HEK293 (cell line): ENCODE measurements at regions not wholly inside any gene's neighbourhood (a gene's known extent, or its start where the extent isn't known, plus 50 kb on each side); places are given as distances from the start of the nearest gene placed in this dataset.

ENCODE experiments used
- CTCF ChIP-seq: fragments of 450-650 bp; formaldehyde crosslinking; IDR thresholded peaks from 2 replicates; pipeline ENCODE4 v1.5.1; 2016; ENCODE audit warnings: missing biosample characterization, missing genetic modification characterization
- SP2 ChIP-seq: fragments of 450-650 bp; formaldehyde crosslinking; IDR thresholded peaks from 2 replicates; pipeline ENCODE4 v1.5.1; 2016; ENCODE audit warnings: missing biosample characterization, missing genetic modification characterization
- ZBTB1 ChIP-seq: fragments of 450-650 bp; formaldehyde crosslinking; IDR thresholded peaks from 2 replicates; pipeline ENCODE4 v1.5.1; 2016; ENCODE audit warnings: missing biosample characterization, missing genetic modification characterization
- ZNF10 ChIP-seq: fragments of 450-650 bp; formaldehyde crosslinking; IDR thresholded peaks from 2 replicates; pipeline ENCODE4 v1.5.1; 2017; ENCODE audit warnings: missing biosample characterization, missing genetic modification characterization
- ZNF416 ChIP-seq: fragments of 450-650 bp; formaldehyde crosslinking; IDR thresholded peaks from 2 replicates; pipeline ENCODE4 v1.5.1; 2016; ENCODE audit warnings: missing biosample characterization, missing genetic modification characterization
- TF ChIP-seq, protein P1 (sequence below): fragments of 450-650 bp; formaldehyde crosslinking; IDR thresholded peaks from 2 replicates; pipeline ENCODE4 v1.5.1; 2016; ENCODE audit warnings: missing biosample characterization, missing genetic modification characterization
- TF ChIP-seq, protein P2 (sequence below): fragments of 450-650 bp; formaldehyde crosslinking; IDR thresholded peaks from 2 replicates; pipeline ENCODE4 v1.5.1; 2016; ENCODE audit warnings: missing biosample characterization, missing genetic modification characterization, low read depth
- TF ChIP-seq, protein P3 (sequence below): fragments of 450-650 bp; formaldehyde crosslinking; IDR thresholded peaks from 2 replicates; pipeline ENCODE4 v1.5.1; 2016; ENCODE audit warnings: missing biosample characterization, missing genetic modification characterization

DNA sequence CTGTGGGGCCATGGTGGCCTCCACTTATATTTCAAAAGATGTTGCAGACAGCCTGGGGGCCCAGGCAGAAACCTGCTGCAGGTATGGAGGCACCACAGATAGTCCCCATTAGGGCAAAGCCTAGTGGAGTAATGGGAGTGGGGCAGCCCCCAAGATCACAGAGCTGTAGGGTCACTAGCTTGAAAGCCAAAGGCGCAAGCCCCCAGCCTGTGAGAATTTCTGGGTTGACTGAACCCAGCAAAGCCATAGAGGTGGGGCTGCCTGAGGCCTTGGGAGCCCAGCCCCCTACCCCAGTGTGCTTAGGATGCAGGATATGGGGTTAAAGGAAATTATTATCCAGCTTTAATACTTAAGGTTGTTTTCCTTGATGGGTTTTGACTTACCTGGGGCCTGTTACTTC, 165.3 kb upstream of the FBN2 start:
- no peak for TF ChIP-seq CTCF (tag by site-specific recombination)
- TF ChIP-seq, protein P1, sequence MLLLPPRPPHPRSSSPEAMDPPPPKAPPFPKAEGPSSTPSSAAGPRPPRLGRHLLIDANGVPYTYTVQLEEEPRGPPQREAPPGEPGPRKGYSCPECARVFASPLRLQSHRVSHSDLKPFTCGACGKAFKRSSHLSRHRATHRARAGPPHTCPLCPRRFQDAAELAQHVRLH: no peak
- TF ChIP-seq ZBTB1: no peak
- TF ChIP-seq, protein P2, sequence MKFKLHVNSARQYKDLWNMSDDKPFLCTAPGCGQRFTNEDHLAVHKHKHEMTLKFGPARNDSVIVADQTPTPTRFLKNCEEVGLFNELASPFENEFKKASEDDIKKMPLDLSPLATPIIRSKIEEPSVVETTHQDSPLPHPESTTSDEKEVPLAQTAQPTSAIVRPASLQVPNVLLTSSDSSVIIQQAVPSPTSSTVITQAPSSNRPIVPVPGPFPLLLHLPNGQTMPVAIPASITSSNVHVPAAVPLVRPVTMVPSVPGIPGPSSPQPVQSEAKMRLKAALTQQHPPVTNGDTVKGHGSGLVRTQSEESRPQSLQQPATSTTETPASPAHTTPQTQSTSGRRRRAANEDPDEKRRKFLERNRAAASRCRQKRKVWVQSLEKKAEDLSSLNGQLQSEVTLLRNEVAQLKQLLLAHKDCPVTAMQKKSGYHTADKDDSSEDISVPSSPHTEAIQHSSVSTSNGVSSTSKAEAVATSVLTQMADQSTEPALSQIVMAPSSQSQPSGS (tag by site-specific recombination): no peak
- TF ChIP-seq, protein P3, sequence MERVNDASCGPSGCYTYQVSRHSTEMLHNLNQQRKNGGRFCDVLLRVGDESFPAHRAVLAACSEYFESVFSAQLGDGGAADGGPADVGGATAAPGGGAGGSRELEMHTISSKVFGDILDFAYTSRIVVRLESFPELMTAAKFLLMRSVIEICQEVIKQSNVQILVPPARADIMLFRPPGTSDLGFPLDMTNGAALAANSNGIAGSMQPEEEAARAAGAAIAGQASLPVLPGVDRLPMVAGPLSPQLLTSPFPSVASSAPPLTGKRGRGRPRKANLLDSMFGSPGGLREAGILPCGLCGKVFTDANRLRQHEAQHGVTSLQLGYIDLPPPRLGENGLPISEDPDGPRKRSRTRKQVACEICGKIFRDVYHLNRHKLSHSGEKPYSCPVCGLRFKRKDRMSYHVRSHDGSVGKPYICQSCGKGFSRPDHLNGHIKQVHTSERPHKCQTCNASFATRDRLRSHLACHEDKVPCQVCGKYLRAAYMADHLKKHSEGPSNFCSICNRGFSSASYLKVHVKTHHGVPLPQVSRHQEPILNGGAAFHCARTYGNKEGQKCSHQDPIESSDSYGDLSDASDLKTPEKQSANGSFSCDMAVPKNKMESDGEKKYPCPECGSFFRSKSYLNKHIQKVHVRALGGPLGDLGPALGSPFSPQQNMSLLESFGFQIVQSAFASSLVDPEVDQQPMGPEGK (tag by site-specific recombination): no peak
- no peak for TF ChIP-seq ZNF416
- no peak for TF ChIP-seq SP2 (tag by site-specific recombination)
- TF ChIP-seq ZNF10 (tag by site-specific recombination): no peak
